HG03039 (cell line): ENCODE measurements at regions not wholly inside any gene's neighbourhood (a gene's known extent, or its start where the extent isn't known, plus 50 kb on each side); places are given as distances from the start of the nearest gene placed in this dataset.

Source experiments
- ATAC-seq: cut with Tn5 transposase; IDR thresholded peaks from one replicate; pipeline ENCODE4 v1.9.1; 2021; ENCODE audit warnings: mild to moderate bottlenecking, moderate library complexity; ENCODE audit not compliant: unreplicated experiment

DNA sequence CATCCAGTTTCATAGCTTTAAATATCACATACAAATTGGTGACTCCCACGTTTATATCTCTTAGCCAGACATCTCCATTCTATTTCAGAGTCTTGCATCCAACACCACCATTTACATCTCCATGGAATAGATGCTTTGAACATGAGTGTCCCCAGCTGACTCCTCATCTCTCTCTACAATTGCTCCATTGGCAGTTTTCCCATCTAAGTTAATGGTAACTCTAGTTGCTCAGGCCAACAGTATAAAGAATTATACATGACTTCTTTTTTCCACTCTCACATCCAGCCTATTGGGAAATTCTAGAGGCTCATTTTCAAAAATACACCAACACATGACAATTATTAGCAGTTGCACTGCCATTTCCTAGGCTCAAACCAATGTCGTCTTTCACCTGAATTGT, 388.2 kb downstream of the STIM2 start:
- ATAC-seq = no peak

DNA sequence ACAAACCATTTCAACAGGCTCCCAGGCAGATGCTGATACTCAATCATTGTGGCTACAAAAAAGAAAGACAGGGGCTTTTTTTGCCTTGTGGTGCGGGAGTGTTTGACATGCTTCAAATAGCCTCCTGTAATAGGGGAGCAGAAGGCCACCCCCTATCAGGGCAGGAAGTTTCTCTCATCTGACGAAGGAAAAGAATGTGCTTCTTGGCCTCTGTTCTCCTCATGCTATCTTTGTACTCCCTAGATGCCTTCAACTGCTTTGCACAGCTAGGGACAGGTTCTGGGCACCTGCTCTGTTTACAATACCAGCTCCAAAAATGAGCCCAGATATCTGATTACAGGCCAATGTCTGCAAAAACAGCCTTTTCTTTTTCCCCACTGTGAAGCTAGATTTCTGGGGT, 391.1 kb downstream of the STIM2 start:
- no peak for ATAC-seq

DNA sequence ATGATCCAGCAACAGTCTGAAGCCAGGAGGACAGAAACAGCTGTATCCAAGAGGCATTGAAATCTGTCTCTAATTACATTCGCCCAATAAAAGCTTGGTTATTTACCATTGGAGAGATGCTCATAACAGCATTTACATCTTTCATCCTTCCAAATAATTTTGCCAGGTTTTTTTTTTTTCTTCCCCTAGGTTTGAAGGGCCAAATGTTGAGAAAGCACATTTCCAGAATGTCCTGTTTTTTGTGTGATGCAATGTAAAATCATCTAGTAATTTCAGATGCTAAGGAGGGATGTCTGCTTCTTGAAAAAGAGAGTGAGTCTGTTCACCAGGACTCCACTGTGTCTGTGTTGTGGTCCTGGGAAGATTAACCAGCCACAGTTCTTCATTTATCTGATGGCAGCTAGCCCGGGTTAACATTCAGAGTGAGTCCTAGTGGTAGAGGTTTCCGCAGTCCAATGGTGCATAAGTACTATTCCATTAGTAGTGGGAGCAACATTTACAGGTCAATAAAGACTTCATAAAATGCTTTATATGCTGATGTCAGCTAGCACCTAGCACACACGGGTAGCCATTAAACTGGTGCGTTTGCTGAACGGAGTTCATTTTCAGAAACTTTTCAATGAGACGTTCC, 406.8 kb downstream of the STIM2 start:
- no peak for ATAC-seq

DNA sequence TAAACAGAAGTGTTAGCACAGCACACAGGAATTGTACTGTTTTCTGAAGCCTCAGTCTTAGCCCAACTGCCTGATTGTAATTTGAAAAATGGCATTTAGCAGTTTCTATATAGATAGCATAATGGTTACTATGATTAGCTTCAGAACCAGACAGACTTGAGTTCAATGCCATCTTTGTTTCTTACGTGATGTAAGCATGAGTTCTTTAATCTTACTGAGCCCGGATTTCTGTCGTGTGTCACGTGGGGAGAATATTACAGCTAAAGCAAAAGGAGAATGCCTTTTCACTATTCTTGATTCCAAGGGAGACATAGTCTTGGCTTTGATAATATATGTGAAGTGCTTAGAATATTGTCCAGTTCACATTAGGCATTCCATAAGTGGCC, 407.3 kb downstream of the STIM2 start:
- ATAC-seq = no peak

DNA sequence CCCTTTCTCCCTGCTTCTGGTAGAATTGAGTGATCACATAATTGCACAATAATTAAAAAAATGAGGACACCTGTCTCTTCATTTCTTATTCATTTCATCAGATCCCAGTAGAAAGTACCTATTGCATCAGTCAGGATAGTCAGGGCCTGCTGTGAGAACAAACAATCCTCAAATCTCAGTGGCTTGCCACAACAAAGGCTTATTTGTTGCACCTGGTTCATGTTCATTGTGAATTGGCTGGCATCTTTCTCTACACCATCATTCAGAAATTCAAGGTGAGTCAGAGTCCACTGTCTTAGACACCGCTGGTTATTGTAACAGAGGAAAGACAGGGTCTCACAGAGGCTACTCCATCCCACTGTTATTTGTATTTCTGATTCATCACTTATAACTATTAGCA, 409.8 kb downstream of the STIM2 start:
- ATAC-seq = no peak

DNA sequence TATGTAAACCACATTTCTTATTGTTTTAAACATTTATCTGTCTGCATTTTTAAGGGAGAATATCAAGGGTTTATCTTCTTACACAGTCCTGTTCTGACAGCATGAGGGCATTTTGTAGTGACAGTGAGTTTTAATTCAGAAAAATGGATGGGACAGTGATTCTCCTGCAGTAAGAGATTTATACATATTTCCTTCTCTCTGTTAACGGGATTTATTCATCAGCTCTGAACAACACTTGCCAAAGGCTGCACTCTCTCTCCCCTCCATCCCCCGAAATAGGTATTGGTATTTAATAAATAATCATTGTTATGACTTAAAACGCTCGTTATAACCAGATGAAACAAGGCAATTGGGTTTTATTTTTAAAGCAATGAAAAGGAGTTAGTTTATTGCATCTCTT, 410.9 kb downstream of the STIM2 start:
- no peak for ATAC-seq

DNA sequence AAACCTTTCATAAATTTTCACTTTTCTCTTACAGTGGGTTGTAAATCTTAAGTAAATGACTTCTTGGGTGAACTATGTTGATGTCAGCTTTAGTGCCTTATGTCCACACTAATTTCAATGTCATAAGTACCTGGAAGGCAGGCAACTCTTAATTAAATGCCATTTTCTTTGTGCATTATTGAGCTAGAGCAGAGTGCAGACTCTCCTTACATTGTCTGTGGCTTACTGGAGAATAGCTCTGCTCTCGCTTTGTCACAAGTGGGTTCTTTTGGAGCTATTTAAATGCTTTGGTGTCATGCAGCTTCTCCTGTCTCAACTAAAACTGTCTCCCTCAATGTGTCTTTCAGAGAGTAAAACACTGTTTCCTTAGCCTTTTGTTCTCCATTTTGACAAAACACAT, 411.6 kb downstream of the STIM2 start:
- no peak for ATAC-seq

DNA sequence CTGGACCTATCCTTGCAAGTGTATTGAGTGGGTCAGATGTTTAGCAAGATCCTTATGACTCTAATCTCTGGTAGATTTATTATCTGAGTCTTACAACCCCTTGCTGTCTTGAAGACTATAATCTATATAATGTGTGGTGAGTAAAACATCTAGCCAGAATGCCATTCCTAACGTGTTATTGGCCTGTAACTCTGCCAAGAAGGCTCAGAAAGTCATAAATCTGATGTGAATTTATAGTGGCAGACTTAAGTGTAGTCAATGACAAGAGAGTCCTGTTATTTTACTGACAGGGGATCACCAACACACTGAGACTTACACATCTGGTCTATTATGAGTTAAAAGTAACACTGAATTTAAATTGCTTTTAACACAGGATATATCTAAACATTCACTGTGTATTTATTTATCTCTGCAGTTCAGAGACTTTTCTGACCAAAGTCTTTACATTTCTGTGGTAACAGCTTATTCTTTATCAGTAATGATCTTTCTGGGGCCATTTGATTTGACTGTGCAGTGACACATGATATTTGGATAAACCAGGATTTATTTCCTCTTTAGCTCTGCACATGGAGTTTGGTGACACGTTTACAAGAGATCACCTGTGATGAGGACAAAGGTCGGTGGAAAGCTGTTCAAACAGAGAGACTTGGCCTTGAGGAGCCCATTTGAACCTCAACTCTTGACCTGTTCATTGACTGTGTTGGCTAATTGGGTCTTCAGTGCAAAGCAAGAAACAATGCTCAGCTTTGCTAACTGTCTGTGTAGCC, 415.8 kb downstream of the STIM2 start:
- no peak for ATAC-seq

DNA sequence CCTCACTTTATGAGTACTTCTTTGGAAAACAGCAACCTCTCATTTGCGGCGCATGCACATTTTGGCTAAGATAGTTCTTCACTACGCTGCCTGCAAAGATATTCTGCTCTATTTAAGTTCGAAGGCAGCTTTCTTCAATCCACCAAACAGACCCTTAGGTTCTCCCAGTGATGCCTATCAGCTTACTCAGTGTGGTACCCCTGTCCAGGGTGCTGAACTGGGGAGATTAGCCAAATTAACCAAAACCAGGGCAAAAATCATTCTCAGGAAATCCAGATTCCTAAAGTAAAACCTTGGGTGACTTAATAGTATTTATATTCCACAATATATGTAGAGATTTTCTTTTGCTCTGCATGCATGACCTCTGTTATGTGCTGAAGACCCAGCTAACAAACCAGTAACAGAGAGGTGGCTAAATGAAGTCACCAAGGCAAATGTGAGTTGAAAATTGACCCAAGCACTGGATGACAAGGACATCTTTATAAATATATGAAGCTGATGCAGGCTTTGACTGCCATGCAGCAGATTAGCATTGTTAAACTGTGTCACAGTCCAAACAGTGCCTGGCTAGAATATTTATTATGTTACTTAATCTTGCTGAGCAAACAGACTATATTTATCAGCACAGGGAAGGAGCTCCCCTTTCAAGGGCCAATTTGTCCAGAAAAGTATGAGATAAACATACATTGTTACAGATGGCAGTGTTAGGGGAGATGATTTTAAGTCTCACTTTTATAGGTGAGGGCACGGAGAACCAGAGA, 418.2 kb downstream of the STIM2 start:
- no peak for ATAC-seq

DNA sequence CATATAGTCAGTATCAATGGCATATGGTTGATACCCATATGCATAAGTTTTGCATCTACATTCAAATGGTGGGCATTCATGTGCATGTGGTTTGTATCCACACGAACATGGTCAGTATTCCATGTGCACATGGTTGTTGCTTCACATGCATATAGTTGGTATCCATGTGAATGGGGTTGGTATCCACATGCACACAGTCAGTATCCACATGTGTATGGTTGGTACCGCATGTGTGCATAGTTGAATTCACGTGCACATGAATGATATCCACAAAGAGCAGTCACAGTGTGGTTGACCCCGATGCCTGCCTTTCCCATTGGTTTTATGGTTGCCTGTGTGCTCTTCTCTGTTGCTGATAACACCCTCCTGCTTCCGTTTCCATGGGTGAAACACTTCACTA, 427.9 kb downstream of the STIM2 start:
- no peak for ATAC-seq

DNA sequence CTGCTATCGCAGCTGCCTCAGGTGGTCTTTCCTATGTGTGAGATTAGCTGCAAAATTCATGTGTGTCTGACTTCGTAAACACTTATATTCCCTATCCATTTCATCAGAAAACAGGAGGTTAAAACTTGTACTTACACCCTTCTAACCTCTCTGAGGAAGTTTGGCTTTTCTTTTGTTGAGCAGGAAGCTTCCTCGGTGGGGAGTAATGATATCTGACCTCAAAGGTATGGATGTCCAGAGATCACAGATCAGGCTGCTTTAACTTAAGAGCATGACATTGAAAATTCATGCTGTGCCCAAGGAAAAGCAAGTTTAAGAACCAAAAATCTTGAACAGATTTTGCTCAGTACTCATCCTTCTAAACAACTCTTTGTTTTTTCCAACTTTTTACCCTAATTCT, 429.1 kb downstream of the STIM2 start:
- no peak for ATAC-seq

DNA sequence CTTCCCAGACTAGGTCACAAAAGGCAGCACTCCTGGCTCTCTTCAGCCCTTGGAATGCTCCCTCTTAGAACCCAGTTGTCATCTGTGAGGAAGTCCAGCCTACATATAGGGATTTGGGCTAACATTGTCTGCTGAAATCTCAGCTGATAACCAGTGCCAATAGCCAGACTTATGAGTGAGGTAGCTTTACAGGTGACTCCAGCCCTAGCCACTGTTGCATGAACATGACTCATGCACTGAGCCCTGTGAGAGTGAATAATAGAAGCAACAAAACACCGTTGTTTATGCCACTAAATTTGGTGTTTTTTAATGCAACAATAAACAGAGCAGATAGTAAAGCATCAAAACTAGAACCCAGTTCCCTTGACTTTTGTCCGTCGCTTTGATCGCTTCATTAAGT, 433.2 kb downstream of the STIM2 start:
- ATAC-seq = no peak

DNA sequence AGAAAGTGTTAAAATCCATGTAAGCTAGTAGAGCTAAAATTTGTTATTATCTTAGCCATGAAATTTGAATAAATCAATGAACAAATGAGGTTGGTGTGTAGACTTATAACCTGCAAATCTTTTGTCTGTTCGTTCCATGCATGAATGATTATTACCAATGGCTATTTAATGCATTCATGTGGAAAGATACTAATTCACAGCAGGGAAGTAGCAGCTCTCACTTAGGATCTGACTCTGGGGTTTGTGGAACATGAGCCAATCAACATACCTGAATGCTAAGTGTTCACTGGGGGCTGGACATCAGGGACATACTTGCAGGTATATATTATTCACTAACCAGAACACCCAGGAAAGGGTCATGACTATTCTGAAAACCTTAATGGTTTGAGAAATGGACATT, 444.1 kb downstream of the STIM2 start:
- no peak for ATAC-seq

DNA sequence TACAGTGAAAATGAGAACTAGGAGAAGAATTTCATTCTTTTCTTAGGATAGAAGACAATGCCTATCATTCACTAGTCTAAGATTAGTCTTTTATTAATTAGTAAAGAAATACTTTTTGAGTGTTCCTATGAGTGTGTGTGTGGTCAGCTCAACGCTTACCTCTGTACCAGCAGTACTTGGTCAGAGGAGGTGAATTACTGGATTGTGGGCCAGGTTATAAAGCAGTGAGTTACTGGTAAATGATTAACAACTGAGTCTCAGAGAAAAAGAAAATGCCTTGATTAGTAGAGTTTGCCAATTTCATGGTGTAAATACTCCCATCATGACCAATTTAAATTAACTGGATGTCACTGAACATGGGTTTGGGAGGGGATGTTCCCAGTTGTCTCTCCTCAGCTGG, 444.6 kb downstream of the STIM2 start:
- ATAC-seq = no peak

DNA sequence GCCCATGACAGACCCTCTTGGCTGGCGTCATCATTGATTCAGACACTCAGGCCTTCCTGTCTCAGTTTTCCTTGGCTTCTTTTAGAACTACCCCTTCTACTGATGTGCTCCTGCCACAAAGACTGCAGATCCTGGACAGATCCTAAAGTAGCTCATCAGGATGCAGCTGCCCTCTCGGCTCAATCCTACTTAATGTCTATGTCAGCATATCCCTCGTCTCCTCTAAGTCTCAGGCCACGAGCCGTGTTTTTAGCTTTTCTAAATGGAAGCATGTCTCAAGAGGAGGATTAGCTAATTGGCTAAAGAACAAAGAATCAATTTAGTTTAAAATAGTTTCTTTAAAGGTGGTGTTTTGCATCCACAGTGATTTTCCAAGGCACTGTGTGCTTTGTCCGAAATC, 447.7 kb downstream of the STIM2 start:
- no peak for ATAC-seq

DNA sequence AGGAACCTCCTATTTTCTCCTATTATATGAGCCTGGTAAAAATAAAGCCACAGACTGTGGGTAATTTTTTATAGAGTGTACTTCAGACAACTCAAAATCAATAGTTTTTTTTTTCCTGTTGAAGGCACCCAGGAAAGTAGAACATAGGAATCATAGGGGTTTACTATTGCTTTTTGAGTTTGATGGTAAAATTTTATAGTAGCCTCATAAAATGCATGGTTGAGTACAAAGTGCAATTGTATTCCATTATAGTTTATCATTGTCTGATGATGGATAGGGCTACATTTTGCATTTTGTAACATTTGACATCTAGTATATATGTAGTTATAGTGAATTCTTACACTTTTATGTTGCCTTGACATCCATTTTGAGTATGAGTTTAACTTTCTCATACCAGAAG, 455.0 kb downstream of the STIM2 start:
- no peak for ATAC-seq

DNA sequence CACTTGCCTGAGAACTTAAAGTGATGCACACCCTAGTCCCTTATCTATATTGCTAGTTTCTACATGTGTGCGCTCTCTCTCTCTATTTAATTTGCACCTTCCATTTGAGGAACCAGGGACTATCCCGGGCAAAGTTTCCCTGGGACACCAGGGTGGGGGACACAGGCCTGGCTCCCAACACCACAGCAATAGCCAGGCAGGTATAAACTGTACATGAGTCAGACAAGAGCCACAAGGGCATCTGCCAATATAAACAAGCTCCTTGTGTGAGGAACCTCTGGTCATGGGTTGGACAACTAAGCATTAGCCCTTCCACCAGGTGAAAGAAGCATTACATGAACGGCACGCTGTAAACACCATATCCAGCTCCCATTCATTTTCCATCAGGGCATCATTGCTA, 455.5 kb downstream of the STIM2 start:
- ATAC-seq = no peak

DNA sequence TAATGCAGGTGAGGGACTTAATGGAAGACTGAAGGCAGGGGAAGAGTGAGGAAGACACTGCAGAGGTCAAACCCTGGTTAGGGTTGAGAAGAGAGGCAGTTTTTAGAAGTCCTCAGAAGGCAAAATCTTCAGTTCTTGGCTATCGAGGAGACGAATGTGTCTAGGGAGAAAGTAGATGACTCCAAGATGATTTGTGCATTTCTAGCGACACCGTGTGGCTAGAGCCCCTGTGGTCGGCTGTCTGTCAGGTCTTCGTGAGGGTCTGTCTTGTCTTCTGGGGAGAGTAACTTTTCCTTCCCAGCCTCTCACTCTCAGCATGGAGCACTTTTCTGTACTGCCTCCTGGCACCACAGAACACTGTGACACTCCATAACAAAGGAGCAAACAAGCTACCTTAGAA, 458.1 kb downstream of the STIM2 start:
- no peak for ATAC-seq

DNA sequence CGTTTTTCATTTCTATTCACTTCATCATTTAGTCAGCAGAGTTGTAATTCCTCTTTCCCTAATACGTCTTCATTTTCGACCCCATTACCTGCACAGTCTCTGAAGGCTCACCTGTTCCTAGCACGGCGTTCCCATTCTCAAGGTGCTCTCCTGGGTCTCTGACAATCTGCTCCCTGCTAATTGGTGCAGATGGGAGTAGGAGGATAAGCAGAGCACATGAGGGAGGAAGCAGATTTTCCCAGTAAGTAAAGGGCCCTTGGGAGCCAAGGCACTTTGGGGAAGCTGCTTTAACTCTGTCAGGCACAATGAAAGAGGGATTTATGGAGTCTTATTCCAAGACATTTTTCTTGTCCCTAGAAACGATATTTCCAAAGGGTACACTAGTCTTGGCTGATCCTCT, 466.4 kb downstream of the STIM2 start:
- ATAC-seq = no peak

DNA sequence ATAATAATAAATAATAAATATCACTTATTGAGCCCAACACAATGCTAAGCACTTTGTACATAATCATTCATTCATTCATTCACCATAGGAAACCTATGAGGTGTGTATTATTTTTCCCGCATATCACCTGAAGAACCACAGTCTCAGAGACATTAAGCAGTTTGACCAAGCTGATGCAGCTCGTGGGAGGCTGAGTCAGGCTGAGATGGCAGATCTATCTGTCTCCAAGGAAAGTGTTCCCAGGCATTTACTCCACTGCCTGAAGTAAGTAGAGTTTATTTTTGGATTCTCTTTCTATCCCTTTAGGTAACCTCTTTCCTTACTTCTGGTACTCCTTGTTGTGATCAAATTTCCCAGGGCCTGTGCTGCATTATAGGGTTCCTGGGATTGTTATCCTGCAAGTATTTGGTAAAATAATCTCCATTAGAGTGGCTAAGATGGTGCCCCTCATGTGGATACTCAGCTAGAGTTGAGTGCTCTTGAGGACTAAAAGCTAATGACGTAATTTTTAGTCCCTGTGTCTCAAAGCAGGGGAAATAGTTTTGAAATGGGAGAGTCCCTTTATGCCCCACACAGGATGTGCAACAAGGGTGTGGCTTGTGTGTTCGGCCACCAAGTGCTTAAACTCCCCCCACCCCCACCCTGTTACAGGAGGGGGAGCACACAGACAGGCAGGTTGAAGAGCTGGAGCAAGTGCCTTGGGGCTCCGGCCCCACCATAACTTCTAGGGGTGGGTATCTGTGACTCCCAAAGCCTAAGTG, 467.0 kb downstream of the STIM2 start:
- ATAC-seq = no peak

DNA sequence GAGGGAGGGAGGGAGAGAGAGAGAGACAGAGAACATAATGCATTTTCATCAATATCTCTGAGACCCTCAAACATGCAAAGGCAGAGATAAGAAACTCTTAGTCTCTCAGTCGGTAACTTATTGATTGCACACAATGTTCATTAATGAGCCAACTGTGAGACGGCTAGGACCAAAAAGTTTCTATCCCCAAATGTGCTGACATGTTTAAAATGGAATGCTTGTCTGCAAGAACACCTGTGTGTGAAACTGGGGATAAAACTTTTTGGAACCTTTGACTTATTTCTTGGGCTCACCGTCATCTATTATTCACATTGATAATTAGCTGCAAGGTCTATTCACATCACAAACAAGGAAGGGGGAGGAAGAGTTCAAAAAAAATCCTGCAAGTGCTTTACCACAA, 477.9 kb downstream of the STIM2 start:
- ATAC-seq = no peak
